GM21447 (cell line): ENCODE measurements at regions not wholly inside any gene's neighbourhood (a gene's known extent, or its start where the extent isn't known, plus 50 kb on each side); places are given as distances from the start of the nearest gene placed in this dataset.

Experiments used
- ATAC-seq: cut with Tn5 transposase; IDR thresholded peaks from one replicate; pipeline ENCODE4 v1.9.1; 2021; ENCODE audit not compliant: unreplicated experiment

DNA sequence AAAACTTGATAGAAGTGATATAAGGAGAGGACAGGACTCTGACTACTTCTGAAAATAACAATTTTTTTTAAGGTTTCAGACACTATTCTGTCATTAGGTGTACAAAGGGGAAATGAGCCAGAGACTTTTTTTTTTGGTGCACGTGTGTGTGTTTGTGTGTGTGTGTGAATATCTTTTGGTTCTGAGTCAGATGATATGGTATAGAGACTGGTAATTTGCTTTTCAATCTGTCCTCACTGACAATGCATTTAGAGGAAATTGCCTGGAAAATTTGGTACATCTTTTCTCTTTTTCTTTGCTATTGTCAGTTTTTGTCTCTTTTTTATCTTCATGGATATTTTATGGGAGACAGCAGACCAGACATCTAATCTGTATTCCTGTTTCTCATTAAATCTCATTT is 59.3 kb downstream of the DDIT4L start:
- ATAC-seq, result no peak

DNA sequence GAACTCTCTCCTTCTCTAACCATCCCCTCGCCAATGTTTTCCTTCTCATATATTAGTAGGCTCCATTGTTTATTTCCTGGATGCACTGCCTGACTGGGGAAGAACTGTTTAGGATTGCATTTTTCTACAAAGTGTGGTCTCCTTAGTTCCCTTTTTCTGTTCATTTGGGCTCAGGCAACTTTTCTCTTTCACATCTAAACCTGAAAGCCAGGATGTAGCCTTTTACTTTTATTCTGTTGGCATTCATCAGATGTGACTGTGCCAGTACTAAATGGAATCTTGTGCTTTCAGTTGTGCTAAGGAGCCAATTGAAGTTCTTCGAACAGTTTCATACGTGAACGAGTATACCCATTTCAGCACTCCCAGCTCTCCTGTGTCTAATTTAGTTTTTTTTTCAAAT is 59.8 kb downstream of the DDIT4L start:
- no peak for ATAC-seq

DNA sequence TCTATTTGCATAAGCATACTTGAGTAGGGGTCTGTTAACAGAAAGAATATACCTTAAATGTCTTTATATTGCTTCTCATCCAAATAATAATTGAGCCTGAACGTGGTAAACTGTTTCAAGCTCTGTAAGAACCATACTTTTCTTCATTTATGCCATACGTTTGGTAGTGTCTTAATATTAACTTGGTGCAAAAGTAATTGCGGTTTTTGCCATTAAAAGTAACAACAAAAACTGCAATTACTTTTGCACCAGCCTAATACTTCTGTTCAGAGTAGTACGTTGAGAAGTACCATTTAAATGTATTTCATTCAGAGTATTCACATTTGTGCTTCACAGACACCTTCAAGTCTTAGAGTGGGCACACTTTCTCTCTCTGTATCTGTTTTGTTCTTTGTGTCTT is 60.5 kb downstream of the DDIT4L start:
- no peak for ATAC-seq

DNA sequence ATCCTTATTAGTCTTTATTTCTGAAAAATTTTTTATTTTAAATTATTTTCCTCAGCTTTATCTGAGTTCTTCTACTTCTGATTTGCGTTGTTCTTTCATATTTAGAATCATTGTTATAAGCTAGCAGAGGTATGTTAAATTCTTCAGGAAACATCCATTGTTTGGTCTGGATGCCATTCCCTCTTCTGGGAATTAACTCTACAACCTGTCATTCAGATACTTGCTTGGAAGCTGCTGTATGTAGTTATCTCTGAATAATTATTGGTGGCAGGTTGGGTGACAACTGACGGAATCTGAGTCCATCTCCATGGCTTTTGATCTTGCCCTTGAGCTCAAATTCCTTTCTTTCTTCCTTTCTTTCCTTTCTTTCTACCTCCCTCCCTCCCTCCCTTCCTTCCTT is 61.9 kb downstream of the DDIT4L start:
- no peak for ATAC-seq

DNA sequence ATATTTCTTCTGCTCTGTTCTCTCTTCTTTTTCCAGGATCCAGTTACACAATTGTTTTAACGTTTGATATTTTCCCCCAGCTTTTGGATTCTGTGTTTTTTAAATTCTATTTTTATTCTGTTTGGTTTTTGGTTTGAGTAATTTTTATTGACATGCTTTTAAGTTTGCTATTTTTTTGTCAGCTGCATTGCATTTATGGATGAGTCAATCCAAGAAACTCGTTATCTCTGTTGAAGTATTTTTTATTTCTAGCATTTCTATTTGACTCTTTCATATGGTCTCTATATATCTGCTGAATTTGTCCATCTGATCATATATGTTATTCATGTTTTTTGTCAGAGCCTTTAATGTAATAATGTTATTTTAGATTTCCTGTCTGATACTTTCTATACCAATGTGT is 65.6 kb downstream of the DDIT4L start:
- no peak for ATAC-seq

DNA sequence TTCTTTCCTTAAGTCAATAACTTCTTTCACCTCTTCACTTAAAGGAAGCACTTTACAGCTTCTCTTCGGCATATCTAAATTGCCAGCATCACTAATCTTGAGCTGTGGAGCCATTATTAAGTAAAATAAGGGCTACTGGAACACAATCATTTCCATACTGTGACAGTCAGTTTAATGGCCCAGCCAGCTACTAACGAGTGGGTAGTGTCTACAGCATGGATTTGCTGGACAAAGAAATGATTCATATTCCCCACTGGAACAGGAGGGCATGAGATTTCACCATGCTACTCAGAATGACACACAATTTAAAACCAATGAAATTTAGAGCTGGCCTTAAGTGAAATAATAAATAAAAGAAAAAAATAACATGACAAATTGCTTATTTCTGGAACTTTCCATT is 72.1 kb downstream of the DDIT4L start:
- ATAC-seq, result no peak

DNA sequence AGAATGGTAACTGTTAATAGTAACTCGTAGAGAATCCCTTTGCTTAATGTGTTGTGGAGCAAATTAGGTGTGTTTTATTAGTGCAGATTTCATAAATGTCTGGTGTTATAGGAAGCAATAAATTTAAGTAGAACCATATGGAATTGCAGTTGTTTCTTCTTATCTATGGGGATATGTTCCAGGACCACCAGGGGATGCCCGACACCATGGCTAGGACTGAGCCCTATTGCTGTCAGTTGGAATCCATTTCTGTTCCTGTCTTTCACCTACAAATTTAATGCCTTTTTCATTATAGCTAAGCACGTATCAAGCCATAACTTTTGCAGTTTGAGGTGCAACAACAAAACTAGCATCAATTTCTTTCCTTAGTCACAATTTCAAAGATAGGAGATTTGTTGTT is 72.5 kb downstream of the DDIT4L start:
- no peak for ATAC-seq

DNA sequence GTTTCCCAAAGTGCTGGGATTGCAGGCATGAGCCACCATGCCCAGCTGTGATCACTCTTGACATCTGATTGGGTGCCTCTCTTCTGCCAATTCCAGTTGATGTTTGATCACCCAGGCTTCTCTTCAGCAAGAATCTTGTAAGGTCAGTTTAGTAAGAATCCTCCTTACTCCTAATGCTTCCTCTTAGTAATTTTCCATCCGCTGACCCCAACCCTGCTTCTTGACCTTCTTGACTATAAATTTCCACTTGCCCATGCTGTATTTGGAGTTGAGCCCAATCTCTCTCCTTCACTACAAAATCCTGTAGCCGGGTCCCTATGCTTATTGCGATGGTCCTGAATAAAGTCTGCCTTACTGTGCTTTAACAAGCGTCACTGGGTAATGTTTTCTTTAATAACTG is 75.4 kb downstream of the DDIT4L start:
- ATAC-seq, result no peak

DNA sequence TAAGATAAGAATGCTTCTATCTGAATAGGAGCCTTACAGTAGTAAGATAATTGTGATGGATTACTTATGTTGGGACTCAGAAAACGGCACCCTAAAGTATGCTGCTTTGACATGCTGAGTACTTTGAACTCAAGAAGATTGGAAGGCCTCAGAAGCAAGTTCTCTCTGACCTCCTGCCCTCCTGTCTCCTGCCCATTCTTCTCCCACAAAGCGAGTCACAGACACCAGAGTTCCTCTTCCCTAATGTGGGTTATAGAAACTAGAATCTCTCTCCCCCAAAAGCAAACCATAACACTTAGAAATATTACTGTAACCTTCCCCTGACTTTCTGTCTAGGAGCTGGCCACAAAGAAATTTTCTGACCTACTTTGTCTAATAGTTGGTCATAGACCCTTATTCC is 76.5 kb downstream of the DDIT4L start:
- no peak for ATAC-seq

DNA sequence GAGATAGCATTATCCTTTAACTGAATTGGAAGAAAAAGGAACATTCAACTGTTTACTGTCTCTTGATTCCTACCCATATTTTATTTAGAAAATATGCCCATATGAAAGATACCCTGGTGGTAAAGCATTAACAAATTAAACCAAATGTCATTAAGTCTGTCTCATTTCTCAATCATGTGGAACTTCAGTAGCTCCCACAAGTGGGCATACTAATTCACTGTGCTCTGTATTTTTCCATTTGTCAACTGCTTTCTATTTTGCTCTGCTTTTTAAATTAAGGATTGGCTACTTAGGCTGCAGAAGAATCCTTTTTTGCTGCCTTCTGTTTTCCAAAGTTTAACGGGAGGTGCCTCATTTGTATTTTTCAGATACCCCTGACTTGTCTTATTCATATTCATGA is 77.2 kb downstream of the DDIT4L start:
- no peak for ATAC-seq

DNA sequence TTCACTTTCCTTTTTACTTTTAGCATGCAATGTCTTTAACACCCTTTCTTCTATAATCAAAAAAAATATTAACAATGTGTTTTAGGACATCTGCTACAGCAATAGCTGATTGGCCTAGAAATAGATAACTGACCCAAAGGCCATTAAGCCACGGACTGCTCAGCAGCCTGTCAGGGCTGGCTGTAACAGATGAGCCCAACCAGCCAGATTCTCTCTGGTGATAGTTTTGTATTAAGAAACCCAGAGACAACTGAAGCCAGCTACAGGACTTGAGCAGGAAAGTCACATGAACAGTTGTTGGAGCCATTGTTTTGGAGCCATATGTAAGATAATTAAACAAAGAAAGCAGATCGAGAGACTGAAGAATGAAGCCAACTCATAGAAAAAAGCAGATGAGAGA is 80.3 kb downstream of the DDIT4L start:
- ATAC-seq, result no peak

DNA sequence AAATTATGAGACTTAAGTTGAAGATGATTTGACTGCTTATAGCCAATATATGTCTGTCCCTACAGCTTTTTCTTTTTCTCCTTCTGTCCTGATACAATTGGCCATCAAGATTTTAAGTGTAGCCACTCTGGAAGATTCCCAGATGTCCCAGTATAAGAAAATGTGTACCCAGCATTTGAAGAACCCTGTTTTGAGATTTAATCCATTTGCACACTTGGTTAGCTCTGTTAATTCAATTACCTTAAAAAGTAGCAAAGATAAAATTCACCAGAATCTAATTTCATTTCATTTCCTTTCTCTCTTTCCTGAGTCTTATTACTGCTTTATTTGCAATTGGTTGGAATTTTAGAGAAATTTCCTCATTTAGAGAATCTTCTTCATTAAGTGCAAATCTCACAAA is 81.4 kb downstream of the DDIT4L start:
- no peak for ATAC-seq

DNA sequence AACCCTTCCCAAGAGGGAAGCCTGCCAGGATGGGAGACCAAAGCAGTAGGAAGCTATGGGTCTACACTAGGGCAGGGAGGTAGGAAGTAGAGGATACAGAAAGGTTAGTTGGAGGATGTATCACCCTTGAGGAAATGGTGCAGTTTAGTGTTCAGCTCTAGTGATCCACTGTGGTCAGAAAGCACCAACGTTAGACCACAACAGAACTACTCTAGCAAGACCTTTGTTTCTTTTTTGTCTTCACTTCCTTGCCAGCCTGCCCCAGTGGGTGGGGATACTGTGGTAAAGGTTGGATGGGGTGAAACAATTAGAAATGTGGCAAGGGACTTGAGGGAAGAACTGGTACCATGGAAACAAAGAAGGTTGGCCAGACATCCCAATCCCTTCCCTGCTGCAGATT is 83.3 kb downstream of the DDIT4L start:
- peak; percentile 100 for ATAC-seq

DNA sequence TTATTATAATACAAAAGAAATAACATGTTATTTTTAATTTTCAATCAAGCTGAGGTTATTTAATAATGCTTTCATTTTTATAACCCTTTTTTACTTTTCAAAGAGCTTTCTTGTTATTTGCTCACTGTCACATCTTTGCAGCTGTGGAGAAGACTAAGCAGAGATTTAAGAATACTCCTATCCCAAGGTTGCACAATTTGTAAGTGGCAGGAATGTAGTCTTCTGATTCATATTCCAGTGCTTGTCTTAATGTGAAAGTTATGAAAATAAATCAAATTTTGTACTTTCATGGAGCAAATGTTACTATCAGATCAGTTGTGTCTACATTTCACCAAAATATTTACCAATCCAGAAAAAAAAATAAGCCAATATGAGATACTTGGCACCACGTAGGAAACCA is 86.6 kb downstream of the DDIT4L start:
- no peak for ATAC-seq

DNA sequence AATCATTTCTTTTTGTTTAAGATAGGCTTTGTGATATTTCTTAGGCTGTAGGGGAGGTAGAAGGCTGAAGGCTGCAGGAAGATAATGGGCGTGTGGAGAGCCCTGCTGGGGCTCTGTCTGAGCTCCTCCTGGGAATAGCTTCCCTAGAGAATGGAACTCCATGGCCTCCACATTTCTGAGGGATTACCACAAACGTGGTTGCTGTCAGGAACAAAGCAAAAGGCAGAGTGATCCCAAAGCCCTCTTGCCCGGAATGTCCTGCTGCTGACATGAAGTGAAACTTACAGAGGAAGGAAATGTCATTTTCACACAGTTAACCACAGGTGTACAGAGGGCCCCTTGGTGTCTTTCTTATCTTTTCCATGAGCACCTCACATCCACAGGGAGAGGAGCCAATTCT is 89.3 kb downstream of the DDIT4L start:
- peak; percentile 67 for ATAC-seq

DNA sequence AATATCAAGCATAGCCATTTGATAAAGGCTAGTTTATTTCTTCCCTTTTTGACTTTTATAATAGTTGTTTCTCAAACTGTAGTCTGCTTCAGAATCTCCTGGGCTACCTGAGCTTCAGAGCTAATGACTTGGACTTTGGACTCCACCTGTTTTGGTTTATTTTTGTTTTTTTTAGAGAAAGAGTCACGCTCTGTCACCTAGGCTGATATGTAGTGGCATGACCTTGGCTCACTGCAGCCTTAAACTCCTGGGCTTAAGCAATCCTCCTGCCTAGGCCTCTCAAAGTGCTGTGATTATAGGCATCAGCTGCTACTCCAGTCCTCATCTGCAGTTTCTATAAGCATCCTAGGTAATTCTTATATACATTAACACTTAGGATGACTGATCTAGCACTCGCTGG is 90.5 kb downstream of the DDIT4L start:
- no peak for ATAC-seq

DNA sequence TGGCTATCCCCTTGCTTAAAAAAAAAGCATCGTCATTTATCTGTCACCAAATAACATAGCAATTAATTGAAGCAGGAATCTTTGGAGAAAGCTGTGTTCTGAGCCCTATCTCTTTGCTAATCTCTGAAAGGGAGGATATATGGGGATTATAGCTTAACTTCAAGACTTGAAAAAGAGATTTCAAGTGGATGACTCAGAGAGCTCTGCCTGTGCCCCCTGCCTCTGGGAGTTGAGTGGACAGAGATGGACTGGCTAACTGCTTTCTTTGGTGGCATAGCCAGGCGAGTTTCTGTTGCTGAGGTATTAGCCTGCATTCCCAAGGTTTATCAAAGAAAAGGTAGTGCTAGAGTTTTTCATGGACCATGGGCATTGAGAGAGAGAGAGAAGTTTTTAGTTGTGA is 91.6 kb downstream of the DDIT4L start:
- no peak for ATAC-seq

DNA sequence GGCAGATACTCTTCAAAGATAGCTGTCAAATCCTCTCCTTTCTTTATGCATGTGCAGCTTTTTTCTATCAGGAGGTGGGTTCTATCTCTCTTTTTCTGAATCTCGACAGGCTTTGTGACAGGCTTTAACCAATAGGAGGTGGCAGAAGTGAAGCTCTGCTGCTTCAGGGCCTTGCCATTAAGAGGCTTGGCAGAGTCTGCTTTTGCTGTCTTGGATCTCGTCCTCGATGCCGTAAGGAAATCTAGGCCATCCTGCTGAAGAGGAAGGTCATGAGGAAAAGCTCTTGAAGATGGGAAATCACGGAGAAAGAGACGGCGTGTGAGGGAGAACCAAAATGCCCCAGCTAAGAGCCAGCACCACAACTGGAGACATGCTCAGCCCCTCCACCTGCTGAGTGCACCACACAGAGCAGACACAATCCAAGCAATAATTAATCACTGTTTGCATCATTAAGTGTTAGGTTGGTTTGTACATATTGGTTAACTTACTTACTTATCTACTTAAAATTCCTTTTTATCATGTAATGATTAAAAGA is 92.2 kb downstream of the DDIT4L start:
- no peak for ATAC-seq

DNA sequence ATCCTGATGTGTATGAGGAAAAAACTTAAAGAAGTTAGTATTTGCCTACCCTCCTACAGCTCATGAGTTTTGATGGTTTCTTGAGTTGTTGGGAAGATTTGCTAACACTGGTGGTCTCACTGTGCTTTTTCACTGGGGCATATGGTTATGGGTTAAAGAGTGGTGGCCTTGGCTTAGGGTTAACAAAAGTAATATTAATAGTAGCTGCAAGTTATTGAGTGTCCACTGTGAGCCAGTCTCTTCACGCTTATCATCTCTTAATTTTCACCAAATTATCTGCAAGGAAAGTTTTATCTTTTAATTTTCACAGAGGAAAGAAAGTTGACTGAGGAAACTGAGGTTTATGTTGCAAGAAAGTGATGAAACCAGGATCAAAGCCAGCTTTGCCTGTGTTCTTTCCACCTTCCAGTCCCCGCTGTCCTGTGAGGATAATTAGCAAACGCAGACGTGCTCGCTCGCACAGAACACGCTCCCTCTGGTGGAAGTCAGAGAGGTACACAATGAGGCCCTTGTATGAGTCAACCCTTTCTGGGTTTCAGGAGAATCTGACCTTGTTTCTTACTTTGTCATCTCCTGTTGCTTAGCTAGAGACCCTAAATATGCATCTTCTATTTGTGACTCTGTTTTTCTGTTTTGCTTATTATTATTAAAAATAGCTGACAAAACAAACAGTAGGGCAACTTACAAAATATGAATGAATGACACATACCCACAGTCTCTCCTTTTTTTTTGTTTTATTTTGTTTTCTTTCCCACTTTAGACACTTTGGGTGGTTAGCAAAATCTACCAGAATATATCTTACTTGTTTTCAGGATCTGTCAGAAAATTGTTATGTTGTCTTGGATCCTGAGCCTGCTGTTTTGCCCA is 94.3 kb downstream of the DDIT4L start:
- peak; percentile 84 for ATAC-seq

DNA sequence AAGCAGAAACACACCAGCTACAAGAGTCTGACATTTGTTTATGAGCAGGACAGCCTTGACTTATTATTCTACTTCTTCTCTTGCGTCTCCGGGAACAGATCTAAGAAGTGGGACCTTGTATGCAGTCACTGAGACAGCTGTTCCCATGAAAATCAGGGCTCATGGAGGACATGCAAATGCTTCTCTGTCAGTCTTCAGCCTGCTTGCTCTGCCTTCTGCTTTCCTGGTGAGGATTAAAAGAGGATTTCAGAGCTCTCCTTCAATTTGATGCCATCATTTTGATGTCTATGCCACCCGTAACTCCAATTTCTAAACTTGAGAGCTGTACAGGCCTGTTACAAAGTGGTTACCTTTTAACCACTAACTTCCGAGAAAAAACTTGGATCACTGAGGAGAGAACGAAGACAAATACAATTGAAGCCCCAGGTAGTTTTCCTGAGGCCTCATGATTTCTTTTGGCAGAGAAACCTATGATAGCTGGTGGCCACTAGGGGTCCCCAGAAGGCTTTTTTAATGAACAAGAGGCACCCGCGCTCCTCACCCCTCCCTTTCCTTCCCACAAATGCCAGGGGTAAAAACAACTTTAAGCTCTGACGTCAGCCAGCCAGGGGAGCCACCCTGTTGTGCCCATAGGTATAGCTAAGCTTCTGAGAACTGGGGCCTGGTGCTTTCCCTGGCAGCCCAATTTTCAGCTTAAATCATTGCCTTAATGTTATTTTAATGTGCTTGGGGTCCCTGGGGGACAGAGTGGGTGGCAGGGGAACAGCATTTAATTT is 97.0 kb downstream of the DDIT4L start:
- ATAC-seq, result peak; percentile 82

DNA sequence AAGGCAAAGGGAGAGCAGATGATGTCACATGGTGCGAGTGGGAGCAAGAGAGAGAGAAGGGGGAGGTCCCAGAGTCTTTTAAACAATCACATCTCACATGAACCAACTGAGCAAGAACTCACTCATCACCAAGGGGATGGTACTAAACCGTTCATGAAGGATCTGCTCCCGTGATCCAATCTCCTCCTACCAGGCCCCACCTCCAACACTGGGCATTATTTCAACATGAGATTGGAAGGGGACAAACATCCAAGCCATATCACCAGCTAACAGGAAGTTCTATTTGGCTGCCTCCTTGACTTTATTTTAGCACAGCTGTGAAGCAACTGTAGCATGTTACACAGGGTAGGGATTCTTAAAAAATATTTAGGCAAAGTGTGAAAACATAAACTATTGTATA is 102.5 kb downstream of the DDIT4L start:
- no peak for ATAC-seq

DNA sequence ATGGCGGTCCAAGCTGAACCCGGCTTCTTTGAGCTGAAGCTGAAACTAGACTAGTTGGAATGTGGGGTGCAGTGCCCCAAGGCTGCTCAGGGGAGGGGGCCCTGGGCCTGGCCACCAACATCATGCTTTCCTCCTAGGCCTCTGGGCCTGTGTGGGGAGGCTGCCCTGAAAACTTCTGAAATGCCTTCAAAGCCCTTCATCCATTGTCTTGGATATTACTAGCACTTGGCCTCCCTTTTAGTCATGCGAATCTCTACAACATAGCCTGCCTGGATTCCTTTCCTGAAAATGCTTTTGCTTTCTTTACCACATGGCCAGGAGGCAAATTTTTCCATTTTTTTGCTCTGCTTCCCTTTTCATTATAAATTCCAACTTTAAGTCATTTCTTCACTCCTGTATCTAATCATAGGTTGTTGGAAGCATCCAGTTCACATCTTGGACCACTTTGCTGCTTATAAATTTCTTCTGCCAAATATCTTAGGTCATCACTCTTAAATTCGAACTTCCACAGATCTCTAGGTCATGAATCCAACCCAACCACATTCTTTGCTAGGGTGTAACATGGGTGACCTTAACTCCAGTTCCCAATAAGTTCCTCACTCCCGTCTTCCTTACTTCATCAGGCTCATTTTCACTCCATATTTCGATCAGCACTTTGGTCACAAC is 103.4 kb downstream of the DDIT4L start:
- ATAC-seq, result no peak
